Hippocampal formation (tissue), 2 donors: ENCODE measurements at regions not wholly inside any gene's neighbourhood (a gene's known extent, or its start where the extent isn't known, plus 50 kb on each side); places are given as distances from the start of the nearest gene placed in this dataset.
"Not testable (repeated sequence)": the region's sequence is repeated elsewhere in the genome, so short reads cannot be mapped to it uniquely, and the experiment has no call there.

Source experiments
- DNase-seq, 2 donors: peaks; one replicate each; lab custom pipeline; 2025; lab: John Stamatoyannopoulos, UW

DNA sequence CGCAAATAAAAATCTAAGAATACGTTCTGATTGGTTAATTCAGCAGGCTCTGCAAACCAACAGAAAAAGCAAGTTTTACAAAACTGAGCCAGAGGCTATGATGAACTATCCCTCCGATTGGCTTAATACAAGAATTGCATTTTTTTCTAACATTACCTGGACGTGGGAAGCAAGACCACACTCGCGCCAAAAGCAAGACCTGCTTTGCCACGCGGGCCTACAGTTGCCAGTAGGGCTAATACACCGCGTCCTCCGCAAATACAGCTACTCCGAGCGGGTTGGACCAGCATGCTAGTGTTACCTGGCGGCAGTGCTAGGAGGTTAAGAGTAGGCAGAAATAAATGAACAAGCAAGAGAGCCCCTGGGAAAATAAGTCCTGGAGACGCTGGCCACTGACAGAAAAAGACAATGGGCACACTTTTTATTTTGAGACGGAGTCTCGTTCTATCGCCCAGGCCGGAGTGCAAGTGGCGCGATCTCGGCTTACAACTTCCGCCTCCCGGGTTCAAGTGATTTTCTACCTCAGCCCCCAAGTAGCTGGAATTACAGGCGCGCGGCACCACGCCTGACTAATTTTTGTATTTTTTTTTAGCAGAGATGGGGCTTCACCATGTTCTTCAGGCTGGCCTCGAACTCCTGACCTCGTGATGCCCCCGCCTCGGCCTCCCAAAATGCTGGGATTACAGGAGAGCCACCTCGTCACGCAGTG is 131.9 kb upstream of the BTN3A2 start:
- no peak for DNase-seq

DNA sequence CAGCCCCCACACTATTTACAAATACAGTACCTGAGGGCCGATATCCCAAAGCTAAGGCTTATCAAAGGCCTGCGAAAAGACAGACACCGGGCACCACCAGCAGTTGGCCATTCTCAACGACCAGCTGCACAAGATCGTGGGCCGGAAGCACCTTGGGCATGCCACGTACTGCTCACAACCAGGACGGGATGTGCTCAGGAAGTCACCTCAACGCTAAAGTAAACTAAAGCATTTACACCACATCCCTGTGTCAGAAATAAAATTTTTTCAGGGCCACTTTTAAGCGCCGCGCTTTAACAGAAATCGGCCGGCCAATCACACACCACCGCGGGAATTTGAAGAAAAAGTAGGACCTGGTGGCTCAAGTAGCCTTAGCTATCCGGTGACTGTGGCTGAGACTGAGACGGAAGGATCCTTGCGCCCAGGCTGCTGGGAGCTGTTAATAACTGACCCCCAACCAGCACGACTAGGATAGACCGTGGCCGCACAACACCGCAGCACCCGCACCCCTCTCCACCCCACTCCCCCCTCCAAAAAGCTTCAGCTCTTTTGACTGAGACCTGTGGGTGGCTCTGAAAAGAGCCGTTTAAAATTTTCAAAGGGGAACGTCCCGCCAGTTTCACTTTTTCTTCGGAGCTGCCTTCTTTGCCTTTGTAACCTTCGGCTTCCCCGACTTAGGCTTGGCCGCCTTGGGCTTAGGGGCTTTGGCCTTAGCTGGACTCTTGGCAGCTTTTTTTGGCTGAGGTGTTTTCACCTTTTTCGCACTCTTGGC is 131.2 kb upstream of the BTN3A2 start:
- DNase-seq: no peak

DNA sequence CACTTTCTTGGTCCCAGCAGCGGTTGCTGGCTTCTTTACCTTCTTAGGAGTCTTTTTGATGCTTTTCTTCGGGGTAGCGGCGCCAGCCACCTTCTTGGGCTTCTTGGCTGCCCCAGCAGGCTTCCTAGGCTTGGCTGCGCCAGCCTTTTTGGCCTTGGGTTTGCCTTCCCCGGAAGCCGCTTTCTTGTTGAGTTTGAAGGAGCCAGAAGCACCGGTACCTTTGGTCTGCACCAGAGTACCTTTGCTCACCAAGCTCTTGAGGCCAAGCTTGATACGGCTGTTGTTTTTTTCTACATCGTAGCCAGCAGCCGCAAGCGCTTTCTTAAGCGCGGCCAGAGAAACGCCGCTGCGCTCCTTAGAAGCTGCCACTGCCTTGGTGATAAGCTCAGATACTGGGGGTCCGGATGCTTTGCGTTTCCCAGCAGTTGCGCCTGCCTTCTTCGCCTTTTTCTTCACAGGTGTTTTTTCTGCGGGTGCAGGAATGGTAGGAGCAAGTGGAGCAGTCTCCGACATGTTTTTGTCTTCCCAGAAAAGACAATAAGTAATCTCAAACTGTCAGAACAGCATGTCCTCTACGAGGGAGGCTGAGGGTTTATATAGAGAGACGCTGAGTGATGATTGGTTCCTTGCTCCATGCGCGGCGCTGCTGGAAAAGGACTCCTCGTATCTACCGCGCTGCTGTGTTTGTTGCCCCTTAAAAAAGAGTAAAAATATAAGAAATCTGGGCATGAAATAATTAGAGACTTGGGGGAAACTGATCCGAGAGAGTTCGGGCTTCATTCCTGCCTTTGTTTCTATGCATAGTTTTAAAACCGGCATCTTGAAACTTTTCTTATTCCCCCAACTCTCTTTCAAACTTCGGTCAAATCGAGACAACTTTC is 130.3 kb upstream of the BTN3A2 start:
- DNase-seq: peak in 1 of 2 donors; percentile 59

DNA sequence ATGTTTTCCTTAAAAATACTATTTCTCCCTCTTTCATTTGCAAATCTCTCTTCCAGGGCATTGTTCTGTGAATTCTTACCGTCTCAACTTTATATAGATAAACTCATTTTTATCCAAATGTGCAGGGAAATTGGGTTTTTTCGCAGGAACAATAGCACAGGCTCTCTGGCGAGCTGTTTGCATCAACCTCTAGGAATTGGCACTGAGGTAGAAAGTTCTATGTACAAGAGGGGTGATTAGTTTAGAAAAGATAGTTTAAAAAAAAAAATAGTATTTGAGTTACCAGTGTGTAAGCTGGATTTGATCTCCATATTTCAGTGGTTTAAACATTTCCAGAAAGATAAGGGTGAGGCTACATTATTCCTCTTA is 129.7 kb upstream of the BTN3A2 start:
- DNase-seq: no peak

DNA sequence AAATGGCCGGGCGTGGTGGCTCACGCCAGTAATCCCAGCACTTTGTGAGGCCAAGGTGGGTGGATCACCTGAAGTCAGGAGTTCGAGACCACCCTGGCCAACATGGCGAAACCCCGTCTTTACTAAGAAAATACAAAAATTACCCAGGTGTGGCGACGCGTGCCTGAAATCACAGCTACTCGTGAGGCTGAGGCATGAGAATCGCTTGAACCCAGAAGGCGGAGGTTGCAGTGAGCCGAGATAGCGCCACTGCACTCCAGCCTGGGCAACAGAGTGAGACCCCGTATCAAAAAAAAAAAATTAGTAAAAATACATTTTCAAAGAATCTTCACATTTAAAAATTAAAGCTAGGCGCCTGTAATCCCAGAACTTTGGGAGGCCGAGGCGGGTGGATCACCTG is 125.6 kb upstream of the BTN3A2 start:
- not testable (repeated sequence) for DNase-seq

DNA sequence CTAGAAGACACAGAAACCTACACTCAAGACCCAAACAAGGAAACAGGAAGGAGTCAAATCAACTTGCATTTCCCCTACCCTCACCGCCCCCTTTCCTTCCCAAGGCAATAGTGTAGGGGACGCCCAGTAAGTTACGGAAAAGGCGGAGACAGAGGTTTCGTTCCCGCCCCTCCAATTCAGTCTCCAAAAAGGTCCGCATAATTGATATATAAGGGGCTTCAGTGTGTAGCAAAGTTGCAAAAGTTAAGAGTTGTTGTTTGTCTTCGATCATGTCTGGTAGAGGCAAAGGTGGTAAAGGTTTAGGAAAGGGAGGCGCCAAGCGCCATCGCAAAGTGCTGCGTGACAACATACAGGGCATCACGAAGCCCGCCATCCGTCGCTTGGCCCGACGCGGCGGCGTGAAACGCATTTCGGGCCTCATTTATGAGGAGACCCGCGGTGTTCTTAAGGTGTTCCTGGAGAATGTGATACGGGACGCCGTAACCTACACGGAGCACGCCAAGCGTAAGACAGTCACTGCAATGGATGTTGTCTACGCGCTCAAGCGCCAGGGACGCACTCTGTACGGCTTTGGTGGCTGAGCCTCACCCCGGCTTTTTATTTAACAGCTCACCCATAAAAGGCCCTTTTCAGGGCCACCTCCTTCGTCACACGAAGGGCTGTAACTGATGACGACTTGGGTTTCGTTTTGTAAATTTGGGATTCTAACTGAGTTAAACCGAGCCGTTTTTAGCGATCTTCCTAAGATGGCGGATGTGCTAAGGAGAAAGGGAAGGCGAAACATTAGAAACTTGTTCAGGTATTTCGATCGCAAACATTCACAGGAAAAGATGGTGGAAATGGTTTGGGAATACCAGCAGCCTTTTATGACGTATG is 124.6 kb upstream of the BTN3A2 start:
- DNase-seq: peak in 1 of 2 donors; percentile 24

DNA sequence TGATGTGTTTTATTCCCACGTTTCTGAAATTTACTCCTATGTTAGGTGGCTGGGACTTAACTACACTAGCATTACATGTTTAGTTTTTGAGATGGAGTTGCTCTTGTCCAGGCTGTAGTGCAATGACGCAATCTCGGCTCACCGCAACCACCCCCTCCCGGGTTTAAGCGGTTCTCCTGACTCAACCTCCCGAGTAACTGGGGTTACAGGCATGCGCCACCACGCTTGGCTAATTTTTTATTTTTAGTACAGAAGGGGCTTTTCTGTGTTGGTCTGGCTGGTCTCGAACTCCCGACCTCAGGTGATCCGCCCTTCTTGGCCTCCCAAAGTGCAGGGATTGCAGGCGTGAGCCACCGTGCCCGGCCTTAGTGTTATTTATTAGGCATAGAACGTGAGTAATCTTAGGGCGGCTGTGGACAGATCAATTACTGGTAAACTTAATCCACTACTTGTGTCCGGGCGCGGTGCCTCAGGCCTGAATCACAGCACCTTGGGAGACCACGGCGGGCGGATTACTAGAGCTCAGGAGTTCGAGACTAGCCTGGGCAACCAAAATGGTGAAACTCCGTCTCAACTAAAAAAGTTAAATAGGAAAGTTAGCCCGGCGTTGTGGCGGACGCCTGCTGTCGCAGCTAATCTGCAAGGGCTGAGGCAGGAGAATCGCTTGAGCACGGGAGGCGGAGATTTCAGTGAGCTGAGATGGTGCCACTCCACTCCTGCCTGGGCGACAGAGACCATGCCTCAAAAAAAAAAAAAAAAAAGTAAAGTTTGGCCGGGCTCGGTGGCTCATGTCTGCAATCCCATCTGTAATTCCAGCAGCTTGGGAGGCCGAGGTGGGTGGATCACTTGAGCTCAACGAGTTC is 123.7 kb upstream of the BTN3A2 start:
- DNase-seq: no peak

DNA sequence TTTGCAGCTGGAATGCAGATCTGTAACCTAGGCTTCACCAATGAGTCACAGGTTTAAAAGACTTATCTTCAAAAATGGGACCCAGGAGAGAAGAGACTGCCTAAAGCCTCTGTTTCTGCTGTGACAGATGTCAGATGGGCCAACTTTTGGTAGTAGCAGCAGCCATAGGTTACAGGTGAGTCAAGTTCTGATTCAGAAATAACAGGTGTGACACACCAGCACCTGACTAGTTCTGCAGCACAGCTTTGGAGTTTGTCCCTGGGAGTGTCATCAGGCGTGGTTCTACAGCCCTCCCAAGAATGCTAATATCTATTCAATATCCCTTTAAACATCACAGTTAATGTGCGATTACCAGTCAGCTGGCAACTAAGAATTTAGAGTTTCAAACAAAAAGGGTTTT is 121.9 kb upstream of the BTN3A2 start:
- no peak for DNase-seq

DNA sequence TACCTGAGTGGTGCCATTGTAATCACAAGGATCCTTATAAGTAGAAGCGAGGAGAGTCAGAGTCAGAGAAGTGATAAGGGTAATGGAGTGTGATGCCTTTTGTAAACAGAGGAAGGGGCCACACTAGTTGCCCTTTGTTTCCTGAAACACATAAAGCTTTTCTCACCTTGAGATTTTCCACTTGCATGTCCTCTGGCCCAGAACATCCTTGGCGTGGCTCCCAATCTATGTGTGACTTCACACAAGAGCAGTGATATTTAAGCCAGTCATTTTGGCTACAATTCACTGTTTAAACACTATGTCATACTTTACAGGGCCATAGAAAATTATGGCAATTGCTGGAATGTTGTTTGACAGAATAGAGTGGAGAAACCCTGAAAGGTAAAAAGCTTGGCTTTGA is 121.2 kb upstream of the BTN3A2 start:
- DNase-seq: no peak

DNA sequence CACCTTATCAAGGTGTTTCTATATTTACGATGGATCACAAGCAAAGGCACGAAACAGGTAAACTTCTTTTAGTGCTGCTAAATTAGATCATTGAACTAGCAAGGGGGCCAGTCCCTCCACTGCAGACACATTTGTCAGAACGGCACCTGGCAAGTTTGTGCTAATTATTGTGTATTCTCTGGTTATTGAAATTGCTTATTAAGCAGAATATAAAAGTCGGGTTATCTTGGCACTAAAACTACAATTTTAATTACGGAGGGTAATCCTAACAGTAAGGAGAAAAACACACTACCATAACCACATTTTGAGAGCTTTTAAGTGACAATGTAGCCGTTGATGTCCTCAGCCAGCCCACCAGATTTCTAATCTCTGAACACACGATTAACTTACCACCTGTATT is 118.9 kb upstream of the BTN3A2 start:
- DNase-seq: no peak

DNA sequence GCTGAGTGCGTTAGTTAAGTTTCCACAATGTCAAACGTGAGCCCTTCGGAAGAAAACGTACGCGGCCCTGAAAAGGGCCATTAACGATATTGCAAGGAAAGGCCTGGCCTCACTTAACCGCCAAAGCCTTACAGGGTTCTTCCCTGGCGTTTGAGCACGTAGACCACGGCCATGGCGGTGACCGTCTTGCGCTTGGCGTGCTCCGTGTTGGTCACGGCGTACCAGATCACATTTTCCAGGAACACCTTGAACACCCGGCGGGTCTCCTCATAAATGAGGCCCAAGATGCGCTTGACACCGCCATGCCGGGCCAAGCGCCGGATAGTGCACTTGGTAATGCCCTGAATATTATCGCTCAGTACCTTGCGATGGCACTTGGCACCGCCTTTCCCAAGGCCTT is 118.4 kb upstream of the BTN3A2 start:
- no peak for DNase-seq

DNA sequence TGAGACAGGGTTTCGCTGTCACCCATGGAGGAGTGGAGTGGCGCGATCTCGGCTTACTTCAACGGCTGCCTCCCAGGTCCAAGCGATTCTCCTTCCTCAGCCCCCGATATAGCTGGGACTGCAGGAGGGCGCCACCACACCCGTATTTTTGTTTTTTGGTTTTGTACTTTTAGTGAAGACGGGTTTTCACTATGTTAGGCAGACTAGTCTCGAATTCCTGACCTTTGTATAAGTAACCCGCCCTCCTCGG is 115.4 kb upstream of the BTN3A2 start:
- no peak for DNase-seq

DNA sequence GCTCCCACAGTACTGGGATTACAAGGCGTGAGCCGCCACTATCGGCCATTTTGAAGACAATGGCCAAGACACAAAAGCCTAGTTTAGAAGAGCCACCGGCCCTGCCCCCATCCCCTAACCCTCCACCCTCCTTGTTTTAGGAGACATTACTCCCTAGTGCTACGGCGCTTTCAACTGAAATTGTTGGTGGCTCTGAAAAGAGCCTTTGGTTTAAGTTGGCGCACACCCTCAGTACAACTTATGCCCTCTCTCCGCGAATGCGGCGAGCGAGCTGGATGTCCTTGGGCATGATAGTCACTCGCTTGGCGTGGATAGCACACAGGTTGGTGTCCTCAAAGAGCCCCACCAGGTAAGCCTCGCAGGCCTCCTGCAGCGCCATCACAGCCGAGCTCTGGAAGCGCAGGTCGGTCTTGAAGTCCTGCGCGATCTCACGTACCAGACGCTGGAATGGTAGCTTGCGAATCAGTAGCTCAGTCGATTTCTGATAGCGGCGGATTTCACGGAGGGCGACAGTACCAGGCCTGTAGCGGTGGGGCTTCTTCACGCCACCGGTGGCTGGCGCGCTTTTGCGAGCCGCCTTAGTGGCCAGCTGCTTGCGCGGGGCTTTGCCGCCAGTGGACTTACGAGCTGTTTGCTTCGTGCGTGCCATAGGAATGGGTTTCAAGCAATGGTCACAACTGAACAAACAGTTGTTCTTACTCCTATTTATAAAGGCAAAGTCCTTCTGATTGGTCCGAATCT is 114.9 kb upstream of the BTN3A2 start:
- DNase-seq: no peak

DNA sequence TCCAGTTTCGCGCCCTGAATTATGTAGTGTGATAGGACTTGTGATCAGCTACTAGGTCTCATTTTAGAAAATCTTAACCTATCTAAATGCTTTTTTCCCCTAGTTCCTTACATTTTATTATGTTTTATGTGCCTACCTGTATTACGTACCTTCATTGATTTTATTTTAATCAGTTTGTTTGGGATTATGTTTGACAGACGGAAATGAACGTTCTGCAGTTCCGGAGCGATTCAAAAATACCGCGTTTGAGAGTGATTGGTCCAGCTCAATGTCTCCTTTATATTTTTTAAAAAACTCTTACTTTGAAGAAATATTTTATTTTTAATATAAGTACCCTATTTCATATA is 114.3 kb upstream of the BTN3A2 start:
- no peak for DNase-seq

DNA sequence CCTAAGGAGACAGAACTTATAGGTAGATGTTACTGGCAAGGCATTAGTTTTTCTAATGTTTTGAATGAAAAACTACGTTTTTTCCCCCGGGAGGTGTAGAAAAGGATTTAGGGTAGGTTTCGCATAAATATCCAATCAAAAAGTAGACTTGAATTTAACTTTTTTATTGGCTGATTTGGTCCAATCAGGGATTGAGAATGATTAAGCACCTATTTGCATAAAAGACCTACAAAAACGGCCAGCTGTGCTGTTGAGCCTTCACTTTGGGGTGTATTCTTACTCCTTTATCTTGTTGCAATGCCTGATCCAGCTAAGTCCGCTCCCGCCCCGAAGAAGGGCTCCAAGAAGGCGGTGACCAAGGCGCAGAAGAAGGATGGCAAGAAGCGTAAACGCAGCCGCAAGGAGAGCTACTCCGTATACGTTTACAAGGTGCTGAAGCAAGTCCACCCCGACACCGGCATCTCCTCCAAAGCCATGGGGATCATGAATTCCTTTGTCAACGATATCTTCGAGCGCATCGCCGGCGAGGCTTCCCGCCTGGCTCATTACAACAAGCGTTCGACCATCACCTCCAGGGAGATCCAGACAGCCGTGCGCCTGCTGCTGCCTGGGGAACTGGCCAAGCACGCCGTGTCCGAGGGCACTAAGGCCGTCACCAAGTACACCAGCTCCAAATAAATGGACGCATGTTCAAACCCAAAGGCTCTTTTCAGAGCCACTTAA is 113.5 kb upstream of the BTN3A2 start:
- DNase-seq: peak in 1 of 2 donors; percentile 12

DNA sequence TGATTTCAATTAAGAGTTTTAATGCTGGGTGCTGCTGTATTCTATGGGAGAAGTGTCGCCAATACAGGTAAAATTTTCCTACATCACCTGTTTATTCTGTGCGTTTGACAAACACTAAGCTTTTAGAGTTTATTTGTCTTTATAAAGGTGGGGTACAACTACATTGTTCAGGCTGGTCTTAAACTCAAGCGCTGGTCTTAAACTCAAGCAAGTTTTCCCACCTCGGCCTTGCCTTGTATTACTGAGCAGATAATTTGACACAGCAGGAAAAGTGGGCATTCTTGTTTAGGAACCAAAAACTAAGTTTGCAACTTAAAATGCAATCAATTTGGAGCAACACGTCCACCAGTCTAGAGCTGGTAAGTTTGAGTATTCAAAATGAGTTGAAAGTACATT is 112.9 kb upstream of the BTN3A2 start:
- no peak for DNase-seq

DNA sequence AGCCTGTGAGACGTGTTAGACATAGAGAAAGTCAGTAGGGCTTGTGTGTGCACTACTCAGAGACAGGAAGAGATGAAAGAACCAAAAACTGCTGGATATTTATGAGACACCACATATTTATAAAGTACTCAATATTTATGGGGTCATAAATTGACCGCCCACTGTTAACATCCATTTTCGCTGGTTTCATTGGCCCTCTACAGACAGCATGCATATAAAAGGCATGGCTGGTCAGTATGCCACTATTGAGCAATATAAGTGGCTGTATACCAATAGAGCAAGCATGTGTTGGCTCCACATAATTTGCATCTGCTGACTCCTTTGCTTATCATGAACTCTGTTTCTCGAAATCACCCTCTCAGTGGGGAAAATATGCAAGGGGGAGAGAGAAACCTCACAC is 110.3 kb upstream of the BTN3A2 start:
- no peak for DNase-seq

DNA sequence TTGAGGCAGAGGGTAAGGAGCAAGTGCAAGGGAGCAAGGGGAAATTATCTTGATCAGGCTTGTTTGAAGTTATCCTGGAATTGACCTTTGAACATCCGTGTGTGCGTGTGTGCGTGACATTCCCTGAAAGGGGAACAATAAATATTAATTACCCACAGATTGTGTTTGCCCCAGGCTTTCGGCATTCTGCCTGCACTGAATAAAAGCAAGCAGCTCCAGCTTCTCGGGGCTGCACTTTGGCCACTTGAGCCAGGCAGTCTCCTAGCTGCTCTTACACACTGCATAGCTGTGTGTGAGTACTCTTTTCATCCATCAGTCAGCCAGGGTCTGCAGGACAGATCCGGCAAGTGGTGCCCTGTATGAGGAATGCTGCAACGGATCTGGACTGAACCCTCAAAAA is 107.7 kb upstream of the BTN3A2 start:
- no peak for DNase-seq

DNA sequence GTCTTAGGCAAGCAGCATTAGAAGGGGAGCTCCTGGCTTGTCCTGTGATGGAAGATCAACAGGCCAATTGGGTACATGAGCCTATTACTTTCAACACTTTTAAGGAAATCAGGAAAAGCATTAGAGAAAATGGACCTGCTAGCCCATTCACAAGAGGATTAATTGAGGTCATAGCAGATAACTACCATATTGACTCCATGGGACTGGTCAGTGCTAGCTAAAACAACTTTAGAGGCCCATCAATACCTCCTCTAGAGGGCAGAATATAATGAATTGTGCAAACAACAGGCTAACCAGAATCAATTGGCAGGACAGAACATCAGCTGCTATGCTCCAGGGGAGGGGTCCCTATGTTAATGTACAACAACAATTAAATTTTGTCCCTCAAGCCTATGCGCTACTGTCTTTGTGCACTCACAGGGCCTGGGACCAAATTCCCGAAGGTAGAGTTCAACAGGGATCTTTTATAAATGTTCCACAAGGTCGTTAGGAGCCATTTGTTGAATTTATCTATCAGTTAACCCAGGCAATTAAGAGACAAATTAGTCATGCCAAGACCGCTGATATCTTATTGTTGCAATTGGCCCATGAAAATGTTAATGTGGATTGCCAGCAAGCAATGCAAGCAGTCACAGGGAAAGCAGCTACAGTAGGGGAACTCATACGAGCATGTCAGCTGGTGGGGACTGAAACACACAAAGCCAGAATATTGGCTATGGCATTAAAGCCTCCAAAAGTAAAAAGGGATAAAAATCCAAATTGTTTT is 106.6 kb upstream of the BTN3A2 start:
- DNase-seq: no peak
